Heart right ventricle (tissue), 16 donors: ENCODE measurements at regions not wholly inside any gene's neighbourhood (a gene's known extent, or its start where the extent isn't known, plus 50 kb on each side); places are given as distances from the start of the nearest gene placed in this dataset.

Experiments
- ATAC-seq, 8 donors: fragments of 200-7000 bp; cut with Tn5 transposase; one replicate each; pipeline ENCODE4 v1.9.1; 2020; ENCODE audit warnings: mild to moderate bottlenecking in 8 of 8, moderate library complexity in 8 of 8, moderate number of reproducible peaks in 1 of 8
- DNase-seq, 2 donors: peaks; one replicate each; pipeline ENCODE4 v3.0.0-alpha.2; 2020
- H3K27ac ChIP-seq, 10 donors: fragments of 200-600 bp; sonication (generic) in 2 of 10; one replicate each; pipeline versions ENCODE4 v1.5.0 to v1.8.0; 2020 to 2022; ENCODE audit warnings: mild to moderate bottlenecking in 3 of 10
- H3K27me3 ChIP-seq, 7 donors: fragments of 200-600 bp; one replicate each; pipeline ENCODE4 v1.8.0; 2021 to 2022; ENCODE audit warnings: mild to moderate bottlenecking in 2 of 7
- H3K36me3 ChIP-seq, 9 donors: fragments of 200-600 bp; sonication (generic) in 1 of 9; one replicate each; pipeline versions ENCODE4 v1.5.0 to v1.8.0; 2020 to 2022; ENCODE audit warnings: mild to moderate bottlenecking in 2 of 9
- H3K4me1 ChIP-seq, 9 donors: fragments of 200-600 bp; sonication (generic) in 1 of 9; one replicate each; pipeline versions ENCODE4 v1.5.0 to v1.8.0; 2020 to 2022; ENCODE audit warnings: mild to moderate bottlenecking in 4 of 9
- H3K4me3 ChIP-seq, 10 donors: fragments of 200-600 bp; sonication (generic) in 2 of 10; one replicate each; pipeline versions ENCODE4 v1.5.0 to v1.8.0; 2020 to 2022; ENCODE audit warnings: mild to moderate bottlenecking in 7 of 10, moderate library complexity in 2 of 10
- H3K9me3 ChIP-seq, 11 donors: fragments of 200-600 bp in 10 of 11; sonication (generic) in 2 of 11; one replicate each; pipeline versions ENCODE4 v1.5.0 to v1.8.0; 2013 to 2022; ENCODE audit warnings: mild to moderate bottlenecking in 2 of 11, control low read depth in 1 of 11, moderate library complexity in 1 of 11
- CTCF ChIP-seq, 9 donors: fragments of 200-600 bp; sonication (generic) in 2 of 9; IDR thresholded peaks; one replicate each; pipeline versions ENCODE4 v1.5.0 to v1.8.0; 2021 to 2022; ENCODE audit warnings: antibody characterized with exemption in 9 of 9, mild to moderate bottlenecking in 5 of 9, moderate library complexity in 1 of 9
- WGBS, 2 donors: extraction: QIAGEN DNeasy Blood & Tissue Kit; methylation state at CpG; one replicate each; pipeline ENCODE4 v1.1.7; 2013; ENCODE audit warnings: inconsistent platforms in 1 of 2; 5-methylcytosine and 5-hydroxymethylcytosine counted together
- intact Hi-C, 10 donors: fragments of 100-400 bp; cut with DNase I; formaldehyde crosslinking; loops; one replicate each; pipeline versions ENCODE4 v1.11.1 to v1.14.2; 2022
- donor health status: Arrhythmogenic right ventricular cardiomyopathy.
- donor health status: ischemic (EF 13 %, LVEDD 7.1; RV severe dilation, severe dysfunction).
- donor health status: healthy with polysubstance abuse.
- donor health status: DM: no; HTN: yes; CAD: no.
- donor health status: DM: no; HTN: no; CAD: no.
- donor health status: ischemic (EF 25% LVEDD 6.9; RV normal size, moderate dysfunction).
- donor health status: ischemic (EF 25% LVEDD 5.7; RV mildly dilated, moderate dysfunction).
- donor health status: healthy.
- donor health status: DM: yes; HTN: yes; CAD: no.
- donor health status: Ischemic cardiomyopathy.
- donor health status: ischemic (EF 35%, LVEDD 5.7; RV mildly dilated, moderate dysfunction).
- donor health status: nonischemic (EF 11% LVEDD 7.7; RV severe dilation, severe dysfunction).
- donor health status: DM: yes; HTN: yes; CAD: no.
- donor health status: PGD.
- donor health status: ischemic (EF 29% LVEDD 5.4; RV normal size, mild dysfunction).
- donor health status: nonischemic (EF 23%, LVEDD 6.1; RV moderate dilation, normal function).

GRCh38 chr21:43306911-43307676 lies 119.8 kb downstream of the SIK1 start:
- H3K4me3 ChIP-seq, result no peak overlapping the region
- TF ChIP-seq CTCF (IDR thresholded peaks at IDR 0.05), result no peak
- H3K4me1 ChIP-seq, result peaks cover 0 to 15% (median 4%) of the 10 kb centered on the region in 9 donors
- intact Hi-C loops, result no loop called here
- H3K36me3 ChIP-seq, result no peaks in the 10 kb centered on the region
- peaks cover 0 to 9% (median 0%) of the 10 kb centered on the region in 11 donors for H3K9me3 ChIP-seq
- peak in 1 of 2 donors; percentile 54 for DNase-seq
- 69 to 70% methylated on average over 24 of the region's 24 CpGs for WGBS, 2 donors
- peak overlapping the region in 5 of 10 donors; percentile 5 to 38 (median 31) for H3K27ac ChIP-seq
- H3K27me3 ChIP-seq, result no peaks in the 10 kb centered on the region
- peak; percentile 78 to 95 (median 90) for ATAC-seq

- TF ChIP-seq CTCF (IDR thresholded peaks at IDR 0.05), result no peak
- Histone ChIP-seq H3K36me3 (no peaks in the 10 kb centered on the region), H3K27ac (no peak overlapping the region), H3K9me3 (peaks cover 0 to 9% (median 0%) of the 10 kb centered on the region in 11 donors), H3K27me3 (no peaks in the 10 kb centered on the region), H3K4me1 (peaks cover 0 to 15% (median 6%) of the 10 kb centered on the region in 9 donors), H3K4me3 (no peak overlapping the region)
- no peak for DNase-seq
- intact Hi-C loops, result no loop called here
- 93 to 96% methylated on average over 11 of the region's 11 CpGs for WGBS, 2 donors
- ATAC-seq, result peak in 1 of 8 donors; percentile 11
Measured at GRCh38 chr21:43306391-43306790, 120.5 kb downstream of the SIK1 start.

GRCh38 chr21:43305811-43306311 lies 121.1 kb downstream of the SIK1 start:
- WGBS, 2 donors, result 90 to 92% methylated on average over 16 of the region's 16 CpGs
- ATAC-seq, result no peak

GRCh38 chr21:43305336-43305665 lies 121.6 kb downstream of the SIK1 start:
- intact Hi-C loops, result no loop called here
- WGBS, 2 donors, result 89 to 92% methylated on average over 15 of the region's 15 CpGs
- no peaks in the 10 kb centered on the region for H3K27me3 ChIP-seq

More at GRCh38 chr21:43305811-43306311, 121.1 kb downstream of the SIK1 start:
- Histone ChIP-seq H3K27ac (no peak overlapping the region), H3K4me3 (no peak overlapping the region), H3K4me1 (peaks cover 0 to 18% (median 8%) of the 10 kb centered on the region in 9 donors), H3K36me3 (no peaks in the 10 kb centered on the region), H3K9me3 (peaks cover 0 to 9% (median 0%) of the 10 kb centered on the region in 11 donors), H3K27me3 (no peaks in the 10 kb centered on the region)
- intact Hi-C loops, result no loop called here
- TF ChIP-seq CTCF (IDR thresholded peaks at IDR 0.05), result no peak
- DNase-seq, result no peak

More at GRCh38 chr21:43305336-43305665, 121.6 kb downstream of the SIK1 start:
- DNase-seq (no peak), ATAC-seq (no peak)
- H3K4me1 ChIP-seq, result peaks cover 0 to 24% (median 11%) of the 10 kb centered on the region in 9 donors
- no peaks in the 10 kb centered on the region for H3K36me3 ChIP-seq
- no peak overlapping the region for H3K4me3 ChIP-seq
- H3K27ac ChIP-seq, result no peak overlapping the region
- TF ChIP-seq CTCF (IDR thresholded peaks at IDR 0.05), result no peak
- H3K9me3 ChIP-seq, result peaks cover 0 to 6% (median 0%) of the 10 kb centered on the region in 11 donors
